K562 (cell line): ENCODE measurements at regions not wholly inside any gene's neighbourhood (a gene's known extent, or its start where the extent isn't known, plus 50 kb on each side); places are given as distances from the start of the nearest gene placed in this dataset.

Source experiments
- ATAC-seq: fragments of 200-7000 bp; cut with Tn5 transposase; 3 replicates; pipeline ENCODE4 v1.9.1; 2020; ENCODE audit warnings: moderate library complexity
- BruUV-seq: library from RNA; stranded (reverse); fragments of 400-500 nt; replicated peaks from 2 replicates; lab custom pipeline; 2021; lab: Mats Ljungman, UMichigan
- CTCF ChIA-PET: fragments of 300-600 bp; formaldehyde crosslinking; extraction: SDS; loops from one replicate; lab custom pipeline; 2021; ENCODE audit warnings: low intra/inter-chr PET ratio; lab: Yijun Ruan, JAX
- POLR2A ChIA-PET: fragments of 300-600, 350-650 bp; sonication (Branson Sonifier 250); formaldehyde crosslinking; extraction: SDS; loops from one replicate; lab custom pipeline; 2021; ENCODE audit warnings: antibody characterized with exemption, inconsistent platforms; lab: Yijun Ruan, JAX
- DNase-seq, 4 experiments: peaks; one replicate each; pipeline versions ENCODE4 v3.0.0 to v3.0.0-alpha.2; 2011 to 2018; ENCODE audit warnings: low spot score in 3 of 4, mixed read lengths in 3 of 4; ENCODE audit errors: extremely low read depth in 1 of 4
- FAIRE-seq: peaks from 2 replicates; lab custom pipeline; 2011; peaks lifted over from hg19 to GRCh38; lab: Jason Lieb, UNC
- H2AFZ ChIP-seq: 2 replicates; pipeline ENCODE4 v1.6.0; 2011; ENCODE audit warnings: low read depth, low read length, control low read depth, inconsistent platforms
- H3K27ac ChIP-seq: fragments of 200-600 bp; 3 replicates; pipeline ENCODE4 v1.8.0; 2011; ENCODE audit warnings: low read depth, mild to moderate bottlenecking, control low read depth, inconsistent platforms, low read length, moderate library complexity, mixed read lengths; ENCODE audit errors: extremely low read depth
- H3K27me3 ChIP-seq, 2 experiments: fragments of 300-600 bp in 1 of 2; 2 replicates in 1 of 2; 3 replicates in 1 of 2; pipeline versions ENCODE4 v1.6.0 to v1.8.0; 2011; ENCODE audit warnings: inconsistent platforms in 2 of 2, low read length in 2 of 2, mild to moderate bottlenecking in 1 of 2, mixed read lengths in 1 of 2, moderate library complexity in 1 of 2; ENCODE audit not compliant: control insufficient read depth in 2 of 2, insufficient read depth in 2 of 2
- H3K36me3 ChIP-seq: fragments of 300-600 bp; 3 replicates; pipeline ENCODE4 v1.8.0; 2011; ENCODE audit warnings: mild to moderate bottlenecking, low read length, inconsistent platforms; ENCODE audit not compliant: control insufficient read depth, insufficient read depth
- H3K4me1 ChIP-seq, 2 experiments: fragments of 200-600 bp in 1 of 2; replicated peaks in 1 of 2; 2 replicates in 1 of 2; 3 replicates in 1 of 2; pipeline versions ENCODE4 v1.5.1 to v1.8.0; 2011; ENCODE audit warnings: inconsistent platforms in 2 of 2, low read length in 2 of 2, mild to moderate bottlenecking in 1 of 2, mixed read lengths in 1 of 2, moderate library complexity in 1 of 2; ENCODE audit not compliant: control insufficient read depth in 2 of 2, insufficient read depth in 2 of 2
- H3K4me2 ChIP-seq: 2 replicates; pipeline ENCODE4 v1.6.1; 2011; ENCODE audit warnings: low read length, control low read depth, inconsistent platforms, mixed read lengths; ENCODE audit not compliant: insufficient read depth
- H3K4me3 ChIP-seq: fragments of 200-600 bp; sonication (generic), shearing (Covaris generic); 2 replicates; pipeline ENCODE4 v1.5.1; 2016; ENCODE audit warnings: control low read depth, inconsistent platforms
- H3K79me2 ChIP-seq: fragments of 200-600 bp; 3 replicates; pipeline ENCODE4 v1.8.0; 2011; ENCODE audit warnings: low read length, inconsistent platforms; ENCODE audit not compliant: control insufficient read depth, insufficient read depth
- H3K9ac ChIP-seq, 2 experiments: 2 replicates each; pipeline versions ENCODE4 v1.6.0 to v1.6.1; 2011; ENCODE audit warnings: low read depth in 2 of 2, low read length in 2 of 2, control low read depth in 1 of 2, inconsistent platforms in 1 of 2, mild to moderate bottlenecking in 1 of 2, mixed read lengths in 1 of 2; ENCODE audit not compliant: insufficient read depth in 1 of 2
- H3K9me1 ChIP-seq: one replicate; pipeline ENCODE4 v1.6.0; 2011; ENCODE audit warnings: inconsistent platforms, mild to moderate bottlenecking, low read length, moderate library complexity; ENCODE audit not compliant: control insufficient read depth, insufficient read depth
- H3K9me3 ChIP-seq: replicated peaks from 2 replicates; pipeline ENCODE4 v1.5.1; 2011; ENCODE audit warnings: low read depth, low read length, inconsistent platforms; ENCODE audit not compliant: control insufficient read depth, insufficient read depth
- H4K20me1 ChIP-seq: replicated peaks from 2 replicates; pipeline ENCODE4 v1.6.1; 2011; ENCODE audit warnings: low read length, inconsistent platforms, mixed read lengths; ENCODE audit not compliant: control insufficient read depth, insufficient read depth
- CHD7 ChIP-seq: fragments of 200-600 bp; sonication (generic); IDR thresholded peaks from one replicate; pipeline ENCODE4 v1.6.1; 2012; ENCODE audit warnings: mild to moderate bottlenecking, low read depth, low read length, inconsistent platforms
- STAT6 ChIP-seq: sonication (generic); formaldehyde crosslinking; IDR thresholded peaks from 2 replicates; pipeline ENCODE4 v1.8.1; 2023; ENCODE audit warnings: mild to moderate bottlenecking, missing genetic modification reagents
- TGIF2 ChIP-seq: sonication (generic); formaldehyde crosslinking; IDR thresholded peaks from 2 replicates; pipeline ENCODE4 v1.8.1; 2022; ENCODE audit warnings: mild to moderate bottlenecking, missing genetic modification reagents, moderate library complexity
- ZBTB9 ChIP-seq: fragments of 450-650 bp; formaldehyde crosslinking; IDR thresholded peaks from 2 replicates; pipeline ENCODE4 v1.4.0; 2020; ENCODE audit warnings: mild to moderate bottlenecking, moderate library complexity
- WGBS: fragments of 100-300 bp; shearing (Covaris generic); methylation state at CpG from one replicate; pipeline ENCODE4 v1.1.6; 2016; ENCODE audit warnings: low coverage, mixed read lengths; ENCODE audit not compliant: insufficient coverage; ENCODE audit errors: missing lambda C conversion rate; 5-methylcytosine and 5-hydroxymethylcytosine counted together
- in situ Hi-C: fragments of 300-500 bp; cut with MboI; formaldehyde crosslinking; loops from 4 replicates; pipeline ENCODE4 v1.15.0; 2018; ENCODE audit warnings: inconsistent platforms, mixed read lengths
- intact Hi-C: fragments of 100-400 bp; cut with micrococcal nuclease; formaldehyde crosslinking; loops from 2 replicates; pipeline ENCODE4 v1.14.2; 2022

- no peak for FAIRE-seq
- TF ChIP-seq TGIF2 (no peak), ZBTB9 (CRISPR knock-in tag) (no peak), STAT6 (CRISPR knock-in tag) (no peak), CHD7 (no peak)
Measured at GRCh38 chr3:106440672-106441071, 571.9 kb upstream of the CBLB start.

More at GRCh38 chr3:106440672-106441071, 571.9 kb upstream of the CBLB start:
- Histone ChIP-seq H2AFZ (no peak overlapping the region), H4K20me1 (no peaks in the 10 kb centered on the region), H3K9ac (no peak overlapping the region), H3K27me3 (no peaks in the 10 kb centered on the region), H3K36me3 (no peaks in the 10 kb centered on the region), H3K9me1 (no peaks in the 10 kb centered on the region), H3K4me2 (no peak overlapping the region), H3K4me1 (no peaks in the 10 kb centered on the region), H3K27ac (no peak overlapping the region), H3K79me2 (no peaks in the 10 kb centered on the region), H3K4me3 (no peak overlapping the region), H3K9me3 (no peaks in the 10 kb centered on the region)
- in situ Hi-C loops = no loop called here
- no peak for ATAC-seq
- BruUV-seq = no TSS peak
- ChIA-PET POLR2A (interaction anchor here (0.8 kb wide), 1 partner anchor 10 kb away, joined by 4 read pairs; no protein-coding TSS in a partner anchor), CTCF (no interaction called here)
- no peak for DNase-seq
- intact Hi-C loops = no loop called here
- WGBS = 0% methylated on average over 2 of the region's 2 CpGs
